Mucosa of stomach (tissue), 1 donor: ENCODE measurements at regions not wholly inside any gene's neighbourhood (a gene's known extent, or its start where the extent isn't known, plus 50 kb on each side); places are given as distances from the start of the nearest gene placed in this dataset.
"Not testable (repeated sequence)": the region's sequence is repeated elsewhere in the genome, so short reads cannot be mapped to it uniquely, and the experiment has no call there.

ENCODE experiments used
- H3K27me3 ChIP-seq: one replicate; pipeline ENCODE4 v1.7.0; 2013; ENCODE audit warnings: mild to moderate bottlenecking, low read length; ENCODE audit not compliant: control insufficient read depth, insufficient read depth
- H3K36me3 ChIP-seq: one replicate; pipeline ENCODE4 v1.7.0; 2013; ENCODE audit warnings: low read length; ENCODE audit not compliant: control insufficient read depth, insufficient read depth
- H3K4me1 ChIP-seq: one replicate; pipeline ENCODE4 v1.7.0; 2013; ENCODE audit warnings: mild to moderate bottlenecking, low read length; ENCODE audit not compliant: control insufficient read depth, insufficient read depth
- H3K4me3 ChIP-seq: one replicate; pipeline ENCODE4 v1.7.0; 2013; ENCODE audit warnings: low read length
- H3K9ac ChIP-seq: one replicate; pipeline ENCODE4 v1.7.0; 2013; ENCODE audit warnings: mild to moderate bottlenecking, low read length, moderate library complexity
- H3K9me3 ChIP-seq: one replicate; pipeline ENCODE4 v1.7.0; 2013; ENCODE audit warnings: mild to moderate bottlenecking, low read length, moderate library complexity; ENCODE audit not compliant: control insufficient read depth
- donor health status: Pancreatic carcinoma.

DNA sequence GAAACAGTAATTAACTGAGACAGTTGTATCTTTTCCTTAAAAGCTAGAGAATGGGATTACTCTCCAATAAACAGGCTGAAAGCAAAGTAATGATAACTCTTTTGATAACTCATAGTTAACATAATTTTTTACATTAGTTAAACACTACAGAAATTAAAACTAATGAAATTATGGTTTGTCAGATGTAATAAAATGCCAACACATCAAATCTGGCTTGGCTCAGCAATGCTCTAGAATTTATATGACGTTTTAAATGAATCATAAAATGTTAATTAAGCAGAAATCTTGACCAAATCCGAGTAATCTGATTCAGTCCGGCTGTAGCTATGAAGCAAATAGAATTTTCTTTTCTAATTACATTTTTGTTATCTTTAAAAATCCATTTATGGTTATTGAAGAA lies 244.2 kb upstream of the NR3C2 start:
- Histone ChIP-seq H3K4me3 (no peak overlapping the region), H3K9ac (no peak overlapping the region), H3K4me1 (no peaks in the 10 kb centered on the region), H3K9me3 (no peaks in the 10 kb centered on the region), H3K36me3 (no peaks in the 10 kb centered on the region), H3K27me3 (no peaks in the 10 kb centered on the region)

DNA sequence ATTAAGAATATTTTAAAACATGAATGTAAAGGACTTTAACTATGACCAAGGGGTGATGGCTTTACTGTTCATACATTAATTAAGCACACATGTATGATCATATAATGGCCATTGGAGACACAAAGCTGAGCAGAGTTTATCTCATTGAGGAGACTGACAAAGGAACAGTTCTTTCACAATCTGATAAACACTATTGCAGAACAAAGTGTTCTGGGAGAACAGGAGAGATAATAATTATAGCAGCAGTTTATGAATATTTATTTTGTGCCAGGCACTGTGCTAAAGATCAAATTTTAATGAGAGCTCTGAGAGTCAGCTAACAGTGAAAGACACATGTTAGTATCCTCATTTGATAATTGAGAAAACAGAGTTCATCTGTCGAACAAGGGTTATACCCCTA lies 242.4 kb upstream of the NR3C2 start:
- Histone ChIP-seq H3K9ac (no peak overlapping the region), H3K27me3 (no peaks in the 10 kb centered on the region), H3K4me1 (no peaks in the 10 kb centered on the region), H3K9me3 (no peaks in the 10 kb centered on the region), H3K36me3 (no peaks in the 10 kb centered on the region), H3K4me3 (no peak overlapping the region)

DNA sequence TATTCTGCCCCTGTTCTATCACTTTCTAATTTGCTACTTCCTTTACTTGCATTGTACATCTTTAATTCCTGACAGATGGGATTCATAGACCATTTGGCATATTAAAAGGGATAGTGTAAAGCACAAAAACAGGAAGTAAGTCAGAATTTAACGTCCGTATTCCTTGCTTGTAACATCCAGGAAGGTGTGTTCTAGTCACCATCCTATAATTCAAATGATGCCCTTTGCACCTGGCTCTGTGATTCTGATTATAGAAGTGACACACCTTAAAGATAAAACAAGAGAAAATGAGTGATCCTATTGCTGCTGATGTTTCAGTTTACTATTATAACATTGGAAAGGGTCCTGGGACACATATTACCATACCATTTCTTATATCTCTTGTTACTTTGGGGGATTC lies 238.7 kb upstream of the NR3C2 start:
- Histone ChIP-seq H3K4me3 (no peak overlapping the region), H3K4me1 (no peaks in the 10 kb centered on the region), H3K9me3 (no peaks in the 10 kb centered on the region), H3K27me3 (no peaks in the 10 kb centered on the region), H3K36me3 (no peaks in the 10 kb centered on the region), H3K9ac (no peak overlapping the region)

DNA sequence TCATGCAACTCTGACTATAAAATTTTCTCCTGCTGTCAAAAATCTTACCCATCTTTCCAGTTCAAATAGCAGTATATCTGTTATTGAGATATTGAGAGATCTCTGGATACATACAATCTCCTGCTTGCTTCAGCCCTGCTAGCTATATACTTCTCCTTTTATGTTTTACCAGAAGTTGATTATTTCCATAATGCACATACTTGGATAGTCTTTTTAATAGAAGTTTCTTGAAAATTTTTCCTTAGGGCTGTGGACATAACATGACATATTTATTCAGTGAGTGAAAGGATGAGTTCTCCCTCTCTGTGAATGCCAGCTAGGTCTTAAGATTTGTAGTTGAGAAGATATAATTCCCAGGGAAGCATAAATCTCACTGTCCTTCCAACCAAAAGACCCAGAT lies 234.1 kb upstream of the NR3C2 start:
- Histone ChIP-seq H3K36me3 (no peaks in the 10 kb centered on the region), H3K9me3 (no peaks in the 10 kb centered on the region), H3K4me1 (no peaks in the 10 kb centered on the region), H3K27me3 (no peaks in the 10 kb centered on the region), H3K9ac (no peak overlapping the region), H3K4me3 (no peak overlapping the region)

DNA sequence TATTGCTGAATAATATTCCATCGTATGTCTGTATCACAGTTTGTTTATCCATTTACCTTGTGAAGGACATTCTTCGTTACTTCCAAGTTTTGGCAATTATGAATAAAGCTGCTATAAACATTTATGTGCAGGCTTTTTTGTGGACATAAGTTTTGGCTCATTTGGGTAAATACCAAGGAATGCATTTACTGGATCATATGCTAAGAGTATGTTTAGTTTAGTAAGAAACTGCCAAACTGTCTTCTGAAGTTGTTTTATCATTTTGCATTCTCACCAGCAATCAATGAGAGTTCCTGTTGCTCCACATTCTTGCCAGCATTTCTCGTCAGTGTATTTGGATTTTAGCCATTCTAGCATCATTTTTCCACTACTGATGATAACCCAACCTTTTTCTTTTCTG lies 232.7 kb upstream of the NR3C2 start:
- no peaks in the 10 kb centered on the region for H3K4me1 ChIP-seq
- no peaks in the 10 kb centered on the region for H3K27me3 ChIP-seq
- H3K9me3 ChIP-seq = no peaks in the 10 kb centered on the region
- no peak overlapping the region for H3K4me3 ChIP-seq
- H3K9ac ChIP-seq = no peak overlapping the region
- no peaks in the 10 kb centered on the region for H3K36me3 ChIP-seq

DNA sequence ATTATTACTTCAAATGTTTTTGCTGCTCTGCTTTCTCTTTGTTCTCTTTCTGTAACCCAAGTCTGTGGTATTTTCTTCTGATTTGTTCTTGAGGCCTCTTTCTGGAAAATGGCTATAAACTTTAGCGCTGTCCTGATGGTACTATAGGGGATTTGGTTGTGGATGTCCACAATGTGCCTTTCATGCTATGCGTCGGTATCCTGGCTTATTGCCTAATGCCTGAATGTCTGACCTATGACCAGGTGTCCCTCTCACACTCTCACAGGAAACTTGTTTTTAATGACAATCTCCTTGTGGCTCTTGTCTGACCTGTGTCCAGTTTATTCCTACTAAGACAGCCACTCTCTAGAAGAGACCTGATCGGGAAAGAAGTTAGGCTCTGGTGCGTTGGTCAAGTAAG lies 222.4 kb upstream of the NR3C2 start:
- no peaks in the 10 kb centered on the region for H3K36me3 ChIP-seq
- no peak overlapping the region for H3K4me3 ChIP-seq
- no peak overlapping the region for H3K9ac ChIP-seq
- no peaks in the 10 kb centered on the region for H3K9me3 ChIP-seq
- no peaks in the 10 kb centered on the region for H3K4me1 ChIP-seq
- H3K27me3 ChIP-seq = no peaks in the 10 kb centered on the region

DNA sequence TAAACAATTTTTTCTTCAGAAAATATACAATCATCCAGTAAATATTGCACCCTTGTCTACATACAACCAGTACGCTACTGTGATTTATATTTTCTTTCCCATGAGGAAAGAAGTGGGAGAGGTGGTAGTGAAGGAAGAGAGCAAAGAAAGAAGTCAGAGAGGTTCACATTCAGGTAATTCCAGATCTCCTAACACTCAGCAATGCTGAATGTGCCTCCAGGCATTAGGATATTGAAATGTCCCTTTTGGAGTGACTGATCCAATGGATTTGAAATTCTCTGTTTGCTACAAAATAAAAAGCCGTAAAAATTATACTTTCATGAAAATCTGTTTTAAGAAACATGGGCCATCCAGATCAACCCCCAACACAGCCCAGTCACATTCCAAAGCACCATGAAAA lies 211.9 kb upstream of the NR3C2 start:
- Histone ChIP-seq H3K4me3 (no peak overlapping the region), H3K9me3 (no peaks in the 10 kb centered on the region), H3K27me3 (no peaks in the 10 kb centered on the region), H3K36me3 (no peaks in the 10 kb centered on the region), H3K4me1 (no peaks in the 10 kb centered on the region), H3K9ac (no peak overlapping the region)

DNA sequence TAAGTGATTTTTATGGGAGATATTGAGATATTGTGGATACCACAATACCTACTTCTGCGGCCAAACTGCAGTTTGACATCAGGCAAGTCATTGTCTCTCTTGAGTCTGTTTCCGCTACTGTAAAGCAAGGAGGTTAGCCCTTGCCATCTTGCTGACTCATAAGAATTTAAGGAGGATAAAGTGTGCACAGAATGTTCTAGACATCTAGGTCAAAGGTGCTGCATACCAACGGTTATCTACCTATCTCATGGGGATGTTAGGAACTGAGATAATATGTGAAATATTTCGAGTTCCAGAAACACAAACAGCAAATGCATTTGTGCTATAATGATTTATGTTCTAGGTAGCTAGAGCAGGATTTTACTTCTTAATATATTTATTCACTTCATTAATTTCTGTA lies 211.5 kb upstream of the NR3C2 start:
- H3K36me3 ChIP-seq = no peaks in the 10 kb centered on the region
- no peak overlapping the region for H3K4me3 ChIP-seq
- H3K4me1 ChIP-seq = no peaks in the 10 kb centered on the region
- no peaks in the 10 kb centered on the region for H3K9me3 ChIP-seq
- no peak overlapping the region for H3K9ac ChIP-seq
- no peaks in the 10 kb centered on the region for H3K27me3 ChIP-seq

DNA sequence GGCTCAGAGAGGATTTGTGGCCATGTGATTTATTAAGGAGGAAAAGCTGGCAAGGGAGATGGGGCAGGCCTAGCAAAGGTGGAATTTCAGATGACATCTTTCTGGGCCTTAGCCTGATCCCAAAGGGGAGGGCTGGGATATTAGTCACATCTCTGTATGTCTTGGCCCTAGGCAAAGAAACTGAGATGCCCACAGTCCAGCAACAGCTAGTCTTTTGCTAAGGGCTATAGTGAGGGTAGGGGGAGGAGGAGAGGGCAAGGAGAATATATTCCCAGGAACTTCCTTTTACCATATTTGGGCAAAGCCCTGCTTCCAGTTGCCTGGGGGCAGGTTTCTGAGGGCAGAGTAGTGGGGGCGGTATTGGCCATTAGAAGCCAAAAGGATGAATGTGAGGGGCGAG lies 209.8 kb upstream of the NR3C2 start:
- Histone ChIP-seq H3K4me1 (no peaks in the 10 kb centered on the region), H3K36me3 (no peaks in the 10 kb centered on the region), H3K9ac (no peak overlapping the region), H3K9me3 (no peaks in the 10 kb centered on the region), H3K27me3 (no peaks in the 10 kb centered on the region), H3K4me3 (no peak overlapping the region)

DNA sequence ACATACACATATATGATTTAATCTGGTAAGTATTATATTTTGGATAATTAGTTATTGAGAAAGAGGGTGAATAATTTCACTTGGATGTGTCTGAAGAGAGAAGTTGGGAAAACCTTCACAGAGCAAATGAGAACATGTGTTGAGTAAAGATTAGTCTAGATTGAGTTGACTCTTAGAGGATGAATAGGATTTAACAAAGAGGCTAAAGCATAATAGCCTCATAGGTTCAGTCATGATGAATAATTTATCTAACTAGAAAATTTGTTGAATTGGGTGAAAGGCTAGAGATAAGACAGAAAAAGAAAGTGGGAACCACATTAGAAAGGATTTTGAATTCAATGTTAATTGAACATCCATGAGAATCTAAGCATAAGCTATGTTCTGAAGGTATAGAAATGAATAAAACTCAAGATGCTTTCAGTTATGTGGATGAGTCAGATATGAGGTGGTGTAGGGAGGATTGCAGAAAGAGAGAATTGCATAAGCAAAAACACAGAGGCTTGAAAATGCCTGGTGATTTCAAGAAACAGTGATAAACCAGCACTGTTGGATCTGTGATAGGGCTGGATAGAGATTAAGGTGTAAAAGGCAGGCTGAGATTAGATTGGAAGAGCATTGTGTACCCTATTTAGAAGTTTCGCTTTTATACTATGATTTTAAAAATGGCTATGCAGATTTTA lies 207.6 kb upstream of the NR3C2 start:
- Histone ChIP-seq H3K9me3 (no peaks in the 10 kb centered on the region), H3K27me3 (no peaks in the 10 kb centered on the region), H3K4me3 (no peak overlapping the region), H3K4me1 (no peaks in the 10 kb centered on the region), H3K9ac (no peak overlapping the region), H3K36me3 (no peaks in the 10 kb centered on the region)

DNA sequence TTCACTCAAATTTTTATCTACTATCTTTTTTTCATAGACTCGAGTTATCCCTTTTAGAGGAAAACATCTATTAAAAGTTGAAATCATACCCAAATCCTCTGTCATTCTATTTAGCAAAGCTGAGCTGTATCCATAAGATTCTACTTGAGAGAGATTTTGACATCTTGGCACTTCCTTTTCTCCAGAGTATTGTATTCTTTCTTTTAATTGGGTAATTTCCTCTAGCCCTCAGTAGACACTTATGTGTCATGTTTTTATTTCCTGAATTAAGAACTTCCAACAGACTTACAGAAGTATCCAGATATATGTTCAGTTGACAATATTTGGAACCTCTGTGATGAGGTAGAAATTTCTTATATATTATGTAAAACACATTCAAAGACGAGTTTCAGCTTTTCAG lies 201.6 kb upstream of the NR3C2 start:
- Histone ChIP-seq H3K36me3 (no peaks in the 10 kb centered on the region), H3K9me3 (no peaks in the 10 kb centered on the region), H3K4me1 (no peaks in the 10 kb centered on the region), H3K4me3 (no peak overlapping the region), H3K27me3 (no peaks in the 10 kb centered on the region), H3K9ac (no peak overlapping the region)

DNA sequence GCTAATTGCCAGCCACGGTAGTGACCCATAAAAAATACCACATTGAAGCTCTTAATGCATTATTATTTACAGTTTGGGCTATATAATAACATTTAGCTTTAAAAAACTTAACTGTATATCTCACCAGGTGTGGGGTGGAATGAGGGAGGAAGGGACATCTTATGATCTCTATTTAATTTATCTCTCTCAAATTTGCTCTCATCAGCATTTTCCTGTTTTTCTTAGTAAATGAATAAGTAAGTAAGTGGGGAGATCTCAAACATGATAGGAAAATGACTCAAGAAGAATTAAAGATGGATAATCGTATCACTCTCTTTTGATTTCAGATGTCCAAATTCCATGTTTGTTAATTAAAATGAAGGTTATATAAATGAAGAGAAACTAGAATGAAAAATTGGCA lies 200.7 kb upstream of the NR3C2 start:
- no peaks in the 10 kb centered on the region for H3K9me3 ChIP-seq

DNA sequence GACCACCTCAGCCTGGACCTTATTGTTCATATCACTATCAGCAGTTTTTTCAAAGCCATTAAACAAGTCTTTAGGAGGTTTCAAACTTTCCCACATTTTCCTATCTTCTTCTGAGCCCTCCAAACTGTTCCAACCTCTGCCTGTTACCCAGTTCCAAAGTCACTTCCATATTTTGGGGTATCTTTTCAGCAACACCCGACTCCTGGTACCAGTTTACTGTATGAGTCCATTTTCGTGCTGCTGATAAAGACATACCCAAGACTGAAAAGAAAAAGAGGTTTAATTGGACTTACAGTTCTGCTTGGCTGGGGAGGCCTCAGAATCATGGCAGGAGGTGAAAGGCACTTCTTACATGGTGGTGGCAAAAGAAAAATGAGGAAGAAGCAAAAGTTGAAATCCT lies 195.9 kb upstream of the NR3C2 start:
- H3K9me3 ChIP-seq, H3K4me3 ChIP-seq, H3K36me3 ChIP-seq, H3K4me1 ChIP-seq, H3K27me3 ChIP-seq, H3K9ac ChIP-seq: not testable (repeated sequence)

More for the DNA sequence above, 200.7 kb upstream of the NR3C2 start:
- Histone ChIP-seq H3K4me3 (no peak overlapping the region), H3K27me3 (no peaks in the 10 kb centered on the region), H3K4me1 (no peaks in the 10 kb centered on the region), H3K36me3 (no peaks in the 10 kb centered on the region), H3K9ac (no peak overlapping the region)
